ENCODE measurements at regions not wholly inside any gene's neighbourhood (a gene's known extent, or its start where the extent isn't known, plus 50 kb on each side); places are given as distances from the start of the nearest gene placed in this dataset.

GRCh38 chr2:147621656-147622197, 223.1 kb upstream of the ACVR2A start:
- TF ChIP-seq POLR2A (IDR thresholded peaks at IDR 0.05) (no peak), CTCF (IDR thresholded peaks at IDR 0.05) (no peak), EP300 (IDR thresholded peaks at IDR 0.05) (no peak)
